Fibroblast of lung (primary cell): ENCODE measurements at regions not wholly inside any gene's neighbourhood (a gene's known extent, or its start where the extent isn't known, plus 50 kb on each side); places are given as distances from the start of the nearest gene placed in this dataset.

Experiments
- DNase-seq, 2 donors: peaks; one replicate each; pipeline versions ENCODE4 v3.0.0 to v3.0.0-alpha.2; 2010; ENCODE audit warnings: low read depth in 2 of 2
- H2AFZ ChIP-seq: 2 replicates; pipeline ENCODE4 v1.5.1; 2012; ENCODE audit warnings: low read length, control low read depth, inconsistent platforms
- H3K27ac ChIP-seq: 2 replicates; pipeline ENCODE4 v1.5.1; 2011; ENCODE audit warnings: low read length, control low read depth; ENCODE audit not compliant: insufficient read depth
- H3K27me3 ChIP-seq: 2 replicates; pipeline ENCODE4 v1.5.1; 2011; ENCODE audit warnings: mild to moderate bottlenecking, low read length; ENCODE audit not compliant: control insufficient read depth, insufficient read depth
- H3K36me3 ChIP-seq: 2 replicates; pipeline ENCODE4 v1.5.1; 2011; ENCODE audit warnings: low read length; ENCODE audit not compliant: control insufficient read depth, insufficient read depth
- H3K4me1 ChIP-seq: 2 replicates; pipeline ENCODE4 v1.5.1; 2011; ENCODE audit warnings: low read length; ENCODE audit not compliant: control insufficient read depth, insufficient read depth; ENCODE audit errors: extremely low read depth
- H3K4me2 ChIP-seq: 2 replicates; pipeline ENCODE4 v1.5.1; 2011; ENCODE audit warnings: low read length, control low read depth; ENCODE audit not compliant: insufficient read depth; ENCODE audit errors: extremely low read depth
- H3K4me3 ChIP-seq, 4 experiments: fragments of 200-600 bp in 1 of 4; sonication (generic) in 1 of 4; replicated peaks in 1 of 4; 2 replicates each; pipeline ENCODE4 v1.5.1; 2011 to 2016; ENCODE audit warnings: low read length in 4 of 4, low read depth in 3 of 4, mild to moderate bottlenecking in 3 of 4, control low read depth in 2 of 4, inconsistent platforms in 1 of 4, mixed read lengths in 1 of 4; ENCODE audit not compliant: insufficient read depth in 1 of 4; ENCODE audit errors: control extremely low read depth in 1 of 4
- H3K79me2 ChIP-seq: 2 replicates; pipeline ENCODE4 v1.5.1; 2012; ENCODE audit warnings: mild to moderate bottlenecking, low read length, inconsistent platforms; ENCODE audit not compliant: control insufficient read depth, insufficient read depth
- H3K9ac ChIP-seq: 2 replicates; pipeline ENCODE4 v1.5.1; 2011; ENCODE audit warnings: mild to moderate bottlenecking, low read length, control low read depth; ENCODE audit not compliant: insufficient read depth
- H3K9me3 ChIP-seq: 2 replicates; pipeline ENCODE4 v1.5.1; 2012; ENCODE audit warnings: low read depth, low read length; ENCODE audit not compliant: control insufficient read depth, insufficient read depth
- H4K20me1 ChIP-seq: 2 replicates; pipeline ENCODE4 v1.5.1; 2011; ENCODE audit warnings: low read length; ENCODE audit not compliant: control insufficient read depth, insufficient read depth; ENCODE audit errors: extremely low read depth
- CTCF ChIP-seq, 2 donors: IDR thresholded peaks in 1 of 2; conservative IDR thresholded peaks in 1 of 2; 1 replicate in 1 of 2; 2 replicates in 1 of 2; pipeline ENCODE4 v1.5.1; 2011 to 2012; ENCODE audit warnings: low read length in 2 of 2, control low read depth in 1 of 2, inconsistent platforms in 1 of 2, low read depth in 1 of 2, mild to moderate bottlenecking in 1 of 2
- EZH2 ChIP-seq: IDR thresholded peaks from 2 replicates; pipeline ENCODE4 v1.5.1; 2012; ENCODE audit warnings: low read length, control low read depth, mild to moderate bottlenecking; ENCODE audit errors: missing control alignments

GRCh38 chr19:30144242-30144758 lies 202.3 kb downstream of the URI1 start:
- Histone ChIP-seq H3K4me1 (no peaks in the 10 kb centered on the region), H3K4me3 (no peak overlapping the region), H3K27me3 (no peaks in the 10 kb centered on the region), H2AFZ (no peak overlapping the region), H3K9ac (no peak overlapping the region), H3K9me3 (no peaks in the 10 kb centered on the region), H4K20me1 (no peaks in the 10 kb centered on the region), H3K36me3 (no peaks in the 10 kb centered on the region), H3K27ac (no peak overlapping the region), H3K4me2 (no peak overlapping the region), H3K79me2 (no peaks in the 10 kb centered on the region)
- no peak for DNase-seq
- TF ChIP-seq CTCF (conservative IDR thresholded peaks at IDR 0.05 in 1 of 2, IDR thresholded peaks at IDR 0.05 in 1 of 2; ENCODE audit: low read depth in 1 of 2, low read length in 2 of 2) (no peak), EZH2 (no peak)

GRCh38 chr19:30144802-30145201 lies 202.8 kb downstream of the URI1 start:
- no peaks in the 10 kb centered on the region for H3K36me3 ChIP-seq
- TF ChIP-seq EZH2 (no peak), CTCF (conservative IDR thresholded peaks at IDR 0.05 in 1 of 2, IDR thresholded peaks at IDR 0.05 in 1 of 2; ENCODE audit: low read depth in 1 of 2, low read length in 2 of 2) (no peak)
- H4K20me1 ChIP-seq: no peaks in the 10 kb centered on the region
- no peak for DNase-seq
- H3K79me2 ChIP-seq: no peaks in the 10 kb centered on the region
- H3K9ac ChIP-seq: no peak overlapping the region
- H3K27me3 ChIP-seq: no peaks in the 10 kb centered on the region
- H3K9me3 ChIP-seq: no peaks in the 10 kb centered on the region
- no peak overlapping the region for H3K4me3 ChIP-seq
- no peaks in the 10 kb centered on the region for H3K4me1 ChIP-seq
- no peak overlapping the region for H2AFZ ChIP-seq
- no peak overlapping the region for H3K4me2 ChIP-seq
- no peak overlapping the region for H3K27ac ChIP-seq

GRCh38 chr19:30145467-30145866 lies 203.4 kb downstream of the URI1 start:
- TF ChIP-seq EZH2 (no peak), CTCF (conservative IDR thresholded peaks at IDR 0.05 in 1 of 2, IDR thresholded peaks at IDR 0.05 in 1 of 2; ENCODE audit: low read depth in 1 of 2, low read length in 2 of 2) (no peak)
- no peaks in the 10 kb centered on the region for H4K20me1 ChIP-seq
- H3K4me1 ChIP-seq: no peaks in the 10 kb centered on the region
- DNase-seq: no peak
- H3K4me2 ChIP-seq: no peak overlapping the region
- H2AFZ ChIP-seq: no peak overlapping the region
- H3K79me2 ChIP-seq: no peaks in the 10 kb centered on the region
- H3K36me3 ChIP-seq: no peaks in the 10 kb centered on the region
- H3K27ac ChIP-seq: no peak overlapping the region
- no peak overlapping the region for H3K9ac ChIP-seq
- no peaks in the 10 kb centered on the region for H3K9me3 ChIP-seq
- no peak overlapping the region for H3K4me3 ChIP-seq
- H3K27me3 ChIP-seq: no peaks in the 10 kb centered on the region
